SK-N-SH (cell line): ENCODE measurements at regions not wholly inside any gene's neighbourhood (a gene's known extent, or its start where the extent isn't known, plus 50 kb on each side); places are given as distances from the start of the nearest gene placed in this dataset.

Source experiments
- CTCF ChIA-PET: fragments of 300-600, 350-600 bp; formaldehyde crosslinking; extraction: SDS; loops from one replicate; lab custom pipeline; 2021; lab: Yijun Ruan, JAX
- POLR2A ChIA-PET: fragments of 350-600 bp; sonication (Branson Sonifier 250); formaldehyde crosslinking; extraction: SDS; loops from one replicate; lab custom pipeline; 2020; ENCODE audit warnings: antibody characterized with exemption, inconsistent platforms; lab: Yijun Ruan, JAX
- DNase-seq: peaks from one replicate; pipeline ENCODE4 v3.0.0; 2012
- H2AFZ ChIP-seq: fragments of 200-600 bp; sonication (generic); 2 replicates; pipeline ENCODE4 v1.8.1; 2016; ENCODE audit warnings: antibody characterized with exemption, mild to moderate bottlenecking, low read depth
- H3F3A ChIP-seq: fragments of 200-600 bp; sonication (generic); replicated peaks from 2 replicates; pipeline ENCODE3; 2016; ENCODE audit warnings: antibody characterized with exemption, mild to moderate bottlenecking; ENCODE audit not compliant: insufficient read depth
- H3K27ac ChIP-seq, 2 experiments: fragments of 200-500 bp in 1 of 2; fragments of 200-600 bp in 1 of 2; sonication (Bioruptor generic) in 1 of 2; sonication (generic), shearing (Covaris generic) in 1 of 2; 2 replicates each; pipeline versions ENCODE4 v1.5.1 to v1.6.1; 2014 to 2016; ENCODE audit warnings: low read depth in 2 of 2, inconsistent platforms in 1 of 2, low read length in 1 of 2, mild to moderate bottlenecking in 1 of 2, mixed read lengths in 1 of 2
- H3K27me3 ChIP-seq: fragments of 200-600 bp; sonication (generic), shearing (Covaris generic); 2 replicates; pipeline ENCODE4 v1.6.1; 2016; ENCODE audit warnings: mixed run types; ENCODE audit not compliant: insufficient read depth
- H3K36me3 ChIP-seq, 2 experiments: fragments of 200-500 bp in 1 of 2; fragments of 200-600 bp in 1 of 2; sonication (Bioruptor generic) in 1 of 2; sonication (generic) in 1 of 2; replicated peaks in 1 of 2; 2 replicates each; pipeline versions ENCODE3 to v1.5.1; 2014 to 2016; ENCODE audit warnings: low read length in 1 of 2, mild to moderate bottlenecking in 1 of 2; ENCODE audit not compliant: insufficient read depth in 2 of 2, control insufficient read depth in 1 of 2
- H3K4me1 ChIP-seq, 2 experiments: fragments of 200-500 bp in 1 of 2; fragments of 200-600 bp in 1 of 2; sonication (Bioruptor generic) in 1 of 2; sonication (generic), shearing (Covaris generic) in 1 of 2; 2 replicates each; pipeline versions ENCODE4 v1.5.1 to v1.6.1; 2014 to 2016; ENCODE audit warnings: low read depth in 1 of 2, low read length in 1 of 2, mixed run types in 1 of 2; ENCODE audit not compliant: insufficient read depth in 2 of 2, control insufficient read depth in 1 of 2
- H3K4me2 ChIP-seq: fragments of 200-600 bp; sonication (generic), shearing (Covaris generic); 2 replicates; pipeline ENCODE4 v1.6.1; 2017; ENCODE audit warnings: mixed run types
- H3K4me3 ChIP-seq, 2 experiments: fragments of 200-500 bp in 1 of 2; fragments of 200-600 bp in 1 of 2; sonication (Bioruptor generic) in 1 of 2; sonication (generic), shearing (Covaris generic) in 1 of 2; 2 replicates each; pipeline versions ENCODE4 v1.5.1 to v1.8.1; 2014 to 2016; ENCODE audit warnings: low read depth in 2 of 2, inconsistent platforms in 1 of 2, low read length in 1 of 2, mild to moderate bottlenecking in 1 of 2, mixed read lengths in 1 of 2, moderate library complexity in 1 of 2
- H3K79me2 ChIP-seq: fragments of 200-600 bp; sonication (generic); 2 replicates; pipeline ENCODE4 v1.8.1; 2017; ENCODE audit warnings: mild to moderate bottlenecking; ENCODE audit not compliant: insufficient read depth
- H3K9ac ChIP-seq: fragments of 200-600 bp; sonication (generic); 2 replicates; pipeline ENCODE4 v1.6.1; 2017; ENCODE audit warnings: mixed run types
- H3K9me2 ChIP-seq: fragments of 200-600 bp; sonication (generic); 2 replicates; pipeline ENCODE4 v1.6.1; 2017; ENCODE audit warnings: mixed run types
- H3K9me3 ChIP-seq: fragments of 200-600 bp; sonication (generic); 2 replicates; pipeline ENCODE4 v1.6.1; 2017; ENCODE audit warnings: mixed run types, mild to moderate bottlenecking, moderate library complexity
- H4K20me1 ChIP-seq: fragments of 200-600 bp; sonication (generic); 2 replicates; pipeline ENCODE4 v1.6.1; 2017; ENCODE audit warnings: mild to moderate bottlenecking, mixed run types; ENCODE audit not compliant: insufficient read depth
- CHD2 ChIP-seq: fragments of 150-350 bp; IDR thresholded peaks from 2 replicates; pipeline ENCODE4 v1.6.1; 2018; ENCODE audit warnings: low read length; ENCODE audit not compliant: partially characterized antibody
- EZH2phosphoT487 ChIP-seq: fragments of 200-600 bp; sonication (generic); IDR thresholded peaks from 2 replicates; pipeline ENCODE4 v1.6.1; 2017; ENCODE audit warnings: low read depth, mixed run types, mild to moderate bottlenecking, antibody characterized with exemption, moderate library complexity, borderline replicate concordance
- FOSL2 ChIP-seq: IDR thresholded peaks from 2 replicates; pipeline ENCODE4 v1.4.0; 2012; ENCODE audit warnings: low read depth, mild to moderate bottlenecking, moderate library complexity, borderline replicate concordance
- FOXJ3 ChIP-seq: sonication (generic); formaldehyde crosslinking; IDR thresholded peaks from 2 replicates; pipeline ENCODE4 v1.5.1; 2020; ENCODE audit warnings: mild to moderate bottlenecking, missing genetic modification reagents
- FOXM1 ChIP-seq: IDR thresholded peaks from 2 replicates; pipeline ENCODE4 v1.4.0; 2012; ENCODE audit warnings: low read depth, mild to moderate bottlenecking
- GABPA ChIP-seq: IDR thresholded peaks from 2 replicates; pipeline ENCODE4 v1.4.0; 2012; ENCODE audit warnings: low read depth, mild to moderate bottlenecking
- JUND ChIP-seq: IDR thresholded peaks from 2 replicates; pipeline ENCODE4 v1.4.0; 2012
- MAX ChIP-seq: IDR thresholded peaks from 2 replicates; pipeline ENCODE4 v1.4.0; 2012; ENCODE audit warnings: low read depth
- MXI1 ChIP-seq: IDR thresholded peaks from 2 replicates; pipeline ENCODE4 v1.6.1; 2012; ENCODE audit warnings: mild to moderate bottlenecking, low read depth, low read length, improper control_type of control experiment
- NFIC ChIP-seq: IDR thresholded peaks from 2 replicates; pipeline ENCODE4 v1.4.0; 2012; ENCODE audit warnings: borderline replicate concordance
- NRF1 ChIP-seq: IDR thresholded peaks from 2 replicates; pipeline ENCODE4 v1.6.1; 2012; ENCODE audit warnings: low read depth, mild to moderate bottlenecking, low read length
- POLR2AphosphoS5 ChIP-seq: IDR thresholded peaks from 2 replicates; pipeline ENCODE4 v1.6.1; 2012; ENCODE audit warnings: low read depth, low read length
- RAD21 ChIP-seq: IDR thresholded peaks from 2 replicates; pipeline ENCODE4 v1.6.1; 2012; ENCODE audit warnings: mild to moderate bottlenecking, low read length
- REST ChIP-seq: IDR thresholded peaks from 2 replicates; pipeline ENCODE4 v1.6.1; 2012; ENCODE audit warnings: mild to moderate bottlenecking, low read depth, low read length, moderate library complexity
- RXRA ChIP-seq: IDR thresholded peaks from 2 replicates; pipeline ENCODE4 v1.4.0; 2012; ENCODE audit warnings: low read depth, mild to moderate bottlenecking, borderline replicate concordance
- SIN3A ChIP-seq: IDR thresholded peaks from 2 replicates; pipeline ENCODE4 v1.6.1; 2012; ENCODE audit warnings: low read depth, mild to moderate bottlenecking, low read length, moderate library complexity, borderline replicate concordance
- SMC3 ChIP-seq: IDR thresholded peaks from 2 replicates; pipeline ENCODE4 v1.6.1; 2012; ENCODE audit warnings: low read depth, low read length, improper control_type of control experiment
- TAF1 ChIP-seq: IDR thresholded peaks from 2 replicates; pipeline ENCODE4 v1.6.1; 2012; ENCODE audit warnings: low read depth, mild to moderate bottlenecking, low read length, moderate library complexity, borderline replicate concordance
- TEAD4 ChIP-seq: IDR thresholded peaks from 2 replicates; pipeline ENCODE4 v1.4.0; 2012; ENCODE audit warnings: mild to moderate bottlenecking, borderline replicate concordance; ENCODE audit not compliant: insufficient read depth
- USF1 ChIP-seq: IDR thresholded peaks from 2 replicates; pipeline ENCODE4 v1.4.0; 2012; ENCODE audit warnings: low read depth, borderline replicate concordance
- WGBS: methylation state at CpG from one replicate; pipeline ENCODE4 v1.1.6; 2017; ENCODE audit warnings: low lambda C conversion rate; 5-methylcytosine and 5-hydroxymethylcytosine counted together
- TF ChIP-seq, protein P1 (sequence below): IDR thresholded peaks from 2 replicates; pipeline ENCODE4 v1.4.0; 2012; ENCODE audit warnings: low read depth, borderline replicate concordance
- TF ChIP-seq, protein P2 (sequence below): IDR thresholded peaks from 2 replicates; pipeline ENCODE4; 2012

DNA sequence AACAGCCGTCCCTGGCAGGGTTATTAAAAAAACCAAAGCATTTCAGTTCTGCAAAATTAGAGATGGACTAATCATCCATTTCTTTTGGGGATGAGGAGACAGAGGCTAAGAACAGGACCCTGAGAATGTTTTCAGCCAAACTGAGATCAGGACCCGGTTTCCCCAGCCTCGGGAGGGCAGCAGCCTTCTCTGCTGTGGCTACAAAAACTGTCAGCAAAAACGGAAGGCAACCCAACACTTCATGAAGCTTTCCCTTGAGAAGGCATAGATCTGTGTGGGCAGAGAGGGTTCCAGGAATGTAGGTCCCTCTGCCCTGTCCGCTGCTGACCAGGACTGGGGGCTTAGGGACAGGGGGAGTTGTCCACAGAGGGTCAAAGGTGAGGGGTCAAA lies 313.5 kb downstream of the TCERG1L start:
- Histone ChIP-seq H2AFZ (no peak overlapping the region), H3F3A (no peaks in the 10 kb centered on the region), H3K4me1 (no peaks in the 10 kb centered on the region), H3K27ac (no peak overlapping the region), H3K9ac (no peak overlapping the region), H4K20me1 (no peaks in the 10 kb centered on the region), H3K9me2 (no peaks in the 10 kb centered on the region), H3K4me2 (no peak overlapping the region)
- POLR2A ChIA-PET: no interaction called here
- 10% methylated on average over 5 of the region's 5 CpGs for WGBS
- TF ChIP-seq NRF1: no peak
- no peak for TF ChIP-seq MXI1
- TF ChIP-seq EZH2phosphoT487: no peak
- no peak for TF ChIP-seq USF1
- no peak for TF ChIP-seq SIN3A
- no peak for TF ChIP-seq FOSL2
- TF ChIP-seq POLR2AphosphoS5: no peak
- no peak for TF ChIP-seq RAD21
- TF ChIP-seq NFIC: no peak
- no peak for TF ChIP-seq CHD2
- TF ChIP-seq RXRA: no peak
- TF ChIP-seq FOXJ3 (CRISPR knock-in tag): no peak
- TF ChIP-seq FOXM1: no peak
- no peak for TF ChIP-seq TEAD4
- TF ChIP-seq, all 33 proteins: peak for 0
- Histone ChIP-seq H3K36me3 (no peaks in the 10 kb centered on the region), H3K4me3 (no peak overlapping the region), H3K27me3 (no peaks in the 10 kb centered on the region), H3K9me3 (no peaks in the 10 kb centered on the region), H3K79me2 (no peaks in the 10 kb centered on the region)
- no peak for DNase-seq
- CTCF ChIA-PET: no interaction called here

DNA sequence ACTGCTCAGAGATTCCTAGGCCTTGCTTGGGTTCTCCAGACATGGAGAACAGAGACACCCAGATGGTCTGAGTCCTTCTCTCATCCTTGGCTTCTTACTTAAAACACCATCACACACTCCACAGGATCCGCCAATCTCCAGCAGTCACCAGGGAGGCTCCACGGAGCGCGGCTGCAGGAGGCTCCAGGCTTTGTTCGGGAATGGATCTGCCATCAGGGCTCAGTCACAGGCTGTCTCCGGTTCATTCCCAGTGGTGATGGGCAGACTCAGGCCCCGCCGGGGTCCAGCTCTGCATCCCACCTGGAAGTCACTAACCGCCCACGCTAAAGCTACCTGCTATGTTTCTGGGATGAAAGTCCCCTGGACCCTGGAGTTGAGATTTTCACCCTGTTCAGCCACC lies 312.9 kb downstream of the TCERG1L start:
- no peaks in the 10 kb centered on the region for H4K20me1 ChIP-seq
- H3K4me3 ChIP-seq: no peak overlapping the region
- H3K9me2 ChIP-seq: no peaks in the 10 kb centered on the region
- H3K27me3 ChIP-seq: no peaks in the 10 kb centered on the region
- CTCF ChIA-PET: no interaction called here
- no peak overlapping the region for H3K9ac ChIP-seq
- H3K27ac ChIP-seq: no peak overlapping the region
- H3K4me2 ChIP-seq: no peak overlapping the region
- no peak for DNase-seq
- no peaks in the 10 kb centered on the region for H3K79me2 ChIP-seq
- POLR2A ChIA-PET: no interaction called here
- no peak overlapping the region for H2AFZ ChIP-seq
- no peaks in the 10 kb centered on the region for H3K4me1 ChIP-seq
- WGBS: 60% methylated on average over 8 of the region's 10 CpGs
- H3K36me3 ChIP-seq: no peaks in the 10 kb centered on the region
- H3K9me3 ChIP-seq: no peaks in the 10 kb centered on the region
- H3F3A ChIP-seq: no peaks in the 10 kb centered on the region
- no peak for TF ChIP-seq MXI1
- TF ChIP-seq GABPA: no peak
- TF ChIP-seq, protein P1, sequence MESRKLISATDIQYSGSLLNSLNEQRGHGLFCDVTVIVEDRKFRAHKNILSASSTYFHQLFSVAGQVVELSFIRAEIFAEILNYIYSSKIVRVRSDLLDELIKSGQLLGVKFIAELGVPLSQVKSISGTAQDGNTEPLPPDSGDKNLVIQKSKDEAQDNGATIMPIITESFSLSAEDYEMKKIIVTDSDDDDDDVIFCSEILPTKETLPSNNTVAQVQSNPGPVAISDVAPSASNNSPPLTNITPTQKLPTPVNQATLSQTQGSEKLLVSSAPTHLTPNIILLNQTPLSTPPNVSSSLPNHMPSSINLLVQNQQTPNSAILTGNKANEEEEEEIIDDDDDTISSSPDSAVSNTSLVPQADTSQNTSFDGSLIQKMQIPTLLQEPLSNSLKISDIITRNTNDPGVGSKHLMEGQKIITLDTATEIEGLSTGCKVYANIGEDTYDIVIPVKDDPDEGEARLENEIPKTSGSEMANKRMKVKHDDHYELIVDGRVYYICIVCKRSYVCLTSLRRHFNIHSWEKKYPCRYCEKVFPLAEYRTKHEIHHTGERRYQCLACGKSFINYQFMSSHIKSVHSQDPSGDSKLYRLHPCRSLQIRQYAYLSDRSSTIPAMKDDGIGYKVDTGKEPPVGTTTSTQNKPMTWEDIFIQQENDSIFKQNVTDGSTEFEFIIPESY: no peak
- TF ChIP-seq TAF1: no peak
- no peak for TF ChIP-seq NRF1
- no peak for TF ChIP-seq MAX
- TF ChIP-seq REST: no peak
- no peak for TF ChIP-seq RAD21
- no peak for TF ChIP-seq JUND
- TF ChIP-seq TEAD4: no peak
- TF ChIP-seq, protein P2, sequence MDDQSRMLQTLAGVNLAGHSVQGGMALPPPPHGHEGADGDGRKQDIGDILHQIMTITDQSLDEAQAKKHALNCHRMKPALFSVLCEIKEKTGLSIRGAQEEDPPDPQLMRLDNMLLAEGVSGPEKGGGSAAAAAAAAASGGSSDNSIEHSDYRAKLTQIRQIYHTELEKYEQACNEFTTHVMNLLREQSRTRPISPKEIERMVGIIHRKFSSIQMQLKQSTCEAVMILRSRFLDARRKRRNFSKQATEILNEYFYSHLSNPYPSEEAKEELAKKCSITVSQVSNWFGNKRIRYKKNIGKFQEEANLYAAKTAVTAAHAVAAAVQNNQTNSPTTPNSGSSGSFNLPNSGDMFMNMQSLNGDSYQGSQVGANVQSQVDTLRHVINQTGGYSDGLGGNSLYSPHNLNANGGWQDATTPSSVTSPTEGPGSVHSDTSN: no peak
- no peak for TF ChIP-seq SMC3
- TF ChIP-seq CHD2: no peak
- no peak for TF ChIP-seq FOXJ3 (CRISPR knock-in tag)
